ENCODE measurements at regions not wholly inside any gene's neighbourhood (a gene's known extent, or its start where the extent isn't known, plus 50 kb on each side); places are given as distances from the start of the nearest gene placed in this dataset.

DNA sequence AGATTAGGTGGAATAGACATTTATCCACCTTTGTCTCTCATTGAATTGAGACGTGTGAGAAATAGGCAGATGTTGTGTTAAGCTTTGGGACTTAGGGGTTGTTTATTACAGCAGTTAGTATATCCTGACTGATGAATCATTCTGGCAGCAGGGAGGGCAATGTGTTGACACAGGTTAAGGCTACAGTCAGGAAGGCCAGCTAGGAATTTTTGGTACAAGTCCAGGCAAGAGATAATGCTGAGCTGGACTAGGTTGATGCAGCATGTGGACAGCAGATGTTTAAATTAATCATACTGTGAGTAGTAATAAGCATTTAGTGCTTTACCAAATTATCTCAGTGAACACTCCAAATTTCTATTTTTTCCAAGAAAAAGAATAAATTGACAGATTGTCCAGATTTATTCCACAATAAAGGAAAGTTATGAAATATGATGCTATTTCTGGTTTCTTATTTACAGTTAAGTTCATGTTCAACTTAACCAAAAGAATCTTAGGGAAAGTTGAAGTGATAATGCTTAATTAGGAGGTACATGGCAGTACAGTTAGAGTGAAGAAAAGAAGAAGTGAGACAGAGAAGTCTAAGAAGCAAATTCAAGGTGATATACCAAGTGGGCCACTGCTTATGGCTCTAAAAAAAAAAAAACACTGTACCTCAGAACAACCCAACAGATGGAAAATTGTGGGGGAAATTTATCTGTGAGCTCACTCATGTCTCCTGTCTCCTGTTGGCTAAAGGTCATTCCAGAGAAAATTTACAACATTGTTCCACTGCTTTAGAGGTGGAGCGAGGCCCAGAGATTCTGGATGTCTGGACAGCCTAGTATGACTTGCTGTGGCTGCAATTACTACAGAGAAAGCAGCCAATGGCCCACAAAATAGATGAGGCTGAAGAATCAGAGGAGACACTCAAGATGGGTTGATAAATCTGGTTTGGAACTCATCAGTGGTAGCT, 102.7 kb upstream of the C21orf91 start:
- H3K36me3 ChIP-seq (ENCODE audit: control insufficient read depth in 4 of 4, insufficient read depth in 4 of 4, low read length in 4 of 4), result no peaks in the 10 kb centered on the region
- no peak overlapping the region for H3K4me3 ChIP-seq
- peaks cover 0 to 2% (median 0%) of the 10 kb centered on the region in 5 donors for H3K4me1 ChIP-seq (ENCODE audit: control insufficient read depth in 5 of 5, insufficient read depth in 5 of 5, low read length in 5 of 5)
- no peak for TF ChIP-seq CTCF (IDR thresholded peaks at IDR 0.05; ENCODE audit: control extremely low read depth, extremely low read depth)
- DNase-seq (peak in 1 of 3 donors; percentile 20), ATAC-seq (ENCODE audit: insufficient read depth, low FRiP score) (no peak)
- H3K27ac ChIP-seq (ENCODE audit: low read depth in 1 of 2, low read length in 1 of 2), result no peak overlapping the region
- WGBS, 2 donors, result 70 to 87% methylated on average over 2 of the region's 2 CpGs
- no peaks in the 10 kb centered on the region for H3K9me3 ChIP-seq (ENCODE audit: control insufficient read depth in 4 of 4, insufficient read depth in 3 of 4, low read length in 3 of 4)
- no peak overlapping the region for H3K9ac ChIP-seq (ENCODE audit: insufficient read depth in 1 of 2, low read length in 2 of 2)
- H3K27me3 ChIP-seq (ENCODE audit: control insufficient read depth in 3 of 3, insufficient read depth in 3 of 3, low read length in 2 of 3), result no peaks in the 10 kb centered on the region

DNA sequence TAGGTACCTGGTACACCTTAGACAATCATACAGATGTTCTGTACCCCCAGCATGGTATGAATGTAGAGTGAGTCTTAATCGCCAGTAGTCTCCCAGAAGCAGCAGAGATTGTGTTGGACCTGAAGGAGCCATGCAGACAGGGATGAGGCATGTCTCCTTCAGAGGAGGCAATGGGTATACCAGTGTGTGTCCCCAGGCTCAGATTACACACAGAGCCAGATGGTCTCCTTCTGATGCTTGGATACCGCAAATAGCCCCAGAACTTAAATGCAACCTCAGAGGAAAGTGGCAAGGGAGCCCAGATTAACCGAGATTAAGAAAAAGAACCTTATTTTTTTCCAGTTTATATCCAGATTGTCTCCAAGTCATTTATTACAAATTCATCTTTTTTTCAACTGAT, 96.8 kb upstream of the C21orf91 start:
- H3K27me3 ChIP-seq (ENCODE audit: control insufficient read depth in 3 of 3, insufficient read depth in 3 of 3, low read length in 2 of 3), result no peaks in the 10 kb centered on the region
- TF ChIP-seq CTCF (IDR thresholded peaks at IDR 0.05; ENCODE audit: control extremely low read depth, extremely low read depth), result no peak
- WGBS, 2 donors, result 89 to 91% methylated on average over 3 of the region's 3 CpGs
- ATAC-seq (ENCODE audit: insufficient read depth, low FRiP score) (no peak), DNase-seq (no peak)
- H3K27ac ChIP-seq (ENCODE audit: low read depth in 1 of 2, low read length in 1 of 2), result no peak overlapping the region
- H3K9me3 ChIP-seq (ENCODE audit: control insufficient read depth in 4 of 4, insufficient read depth in 3 of 4, low read length in 3 of 4), result no peaks in the 10 kb centered on the region
- H3K4me1 ChIP-seq (ENCODE audit: control insufficient read depth in 5 of 5, insufficient read depth in 5 of 5, low read length in 5 of 5), result no peaks in the 10 kb centered on the region
- H3K36me3 ChIP-seq (ENCODE audit: control insufficient read depth in 4 of 4, insufficient read depth in 4 of 4, low read length in 4 of 4), result no peaks in the 10 kb centered on the region
- no peak overlapping the region for H3K4me3 ChIP-seq
- H3K9ac ChIP-seq (ENCODE audit: insufficient read depth in 1 of 2, low read length in 2 of 2), result no peak overlapping the region

DNA sequence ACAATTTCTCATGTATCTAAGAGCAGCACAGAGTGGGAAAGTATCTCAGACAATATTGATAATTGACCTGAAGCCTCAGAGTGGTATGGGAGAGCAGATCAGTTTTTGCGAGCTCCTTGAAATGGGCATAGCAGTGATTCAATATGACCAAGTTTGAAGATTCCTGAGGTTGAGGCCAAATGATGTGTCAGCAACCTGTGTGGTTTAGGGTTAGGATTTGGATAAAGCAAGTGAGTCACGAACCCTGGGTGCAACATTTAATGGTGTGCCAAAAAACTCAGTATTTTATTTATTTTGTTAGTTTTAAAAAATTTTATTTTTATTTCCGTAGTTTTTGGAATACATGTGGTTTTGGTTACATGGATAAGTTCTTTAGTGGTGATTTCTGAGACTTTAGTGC, 92.5 kb upstream of the C21orf91 start:
- H3K27me3 ChIP-seq (ENCODE audit: control insufficient read depth in 3 of 3, insufficient read depth in 3 of 3, low read length in 2 of 3), result no peaks in the 10 kb centered on the region
- no peak overlapping the region for H3K9ac ChIP-seq (ENCODE audit: insufficient read depth in 1 of 2, low read length in 2 of 2)
- WGBS, 2 donors, result 94 to 96% methylated on average over 3 of the region's 3 CpGs
- H3K9me3 ChIP-seq (ENCODE audit: control insufficient read depth in 4 of 4, insufficient read depth in 3 of 4, low read length in 3 of 4), result no peaks in the 10 kb centered on the region
- no peak for TF ChIP-seq CTCF (IDR thresholded peaks at IDR 0.05; ENCODE audit: control extremely low read depth, extremely low read depth)
- DNase-seq, result no peak
- no peaks in the 10 kb centered on the region for H3K4me1 ChIP-seq (ENCODE audit: control insufficient read depth in 5 of 5, insufficient read depth in 5 of 5, low read length in 5 of 5)
- no peak overlapping the region for H3K27ac ChIP-seq (ENCODE audit: low read depth in 1 of 2, low read length in 1 of 2)
- no peaks in the 10 kb centered on the region for H3K36me3 ChIP-seq (ENCODE audit: control insufficient read depth in 4 of 4, insufficient read depth in 4 of 4, low read length in 4 of 4)
- no peak for ATAC-seq (ENCODE audit: insufficient read depth, low FRiP score)
- H3K4me3 ChIP-seq, result no peak overlapping the region
